8988T (cell line): ENCODE measurements at regions not wholly inside any gene's neighbourhood (a gene's known extent, or its start where the extent isn't known, plus 50 kb on each side); places are given as distances from the start of the nearest gene placed in this dataset.

ENCODE experiments used
- DNase-seq: peaks from one replicate; pipeline ENCODE4 v3.0.0; 2011

- DNase-seq = no peak
These were observed 104.0 kb upstream of the PLEKHA5 start for GRCh38 chr12:19025582-19025981.

- DNase-seq = no peak
These were observed 103.5 kb upstream of the PLEKHA5 start for GRCh38 chr12:19026034-19026433.

GRCh38 chr12:19026614-19027488 lies 102.7 kb upstream of the PLEKHA5 start:
- DNase-seq = no peak

- DNase-seq = no peak
These were observed 99.4 kb upstream of the PLEKHA5 start for GRCh38 chr12:19030180-19030579.

- DNase-seq = no peak
These were observed 98.9 kb upstream of the PLEKHA5 start for GRCh38 chr12:19030603-19031002.

- peak; percentile 34 for DNase-seq
These were observed 98.5 kb upstream of the PLEKHA5 start for GRCh38 chr12:19031032-19031431.

GRCh38 chr12:19032826-19033225 lies 96.7 kb upstream of the PLEKHA5 start:
- DNase-seq = no peak

- no peak for DNase-seq
These were observed 96.3 kb upstream of the PLEKHA5 start for GRCh38 chr12:19033244-19033643.

GRCh38 chr12:19034937-19035336 lies 94.6 kb upstream of the PLEKHA5 start:
- no peak for DNase-seq

GRCh38 chr12:19035536-19035935 lies 94.0 kb upstream of the PLEKHA5 start:
- no peak for DNase-seq

GRCh38 chr12:19036673-19037357 lies 92.7 kb upstream of the PLEKHA5 start:
- no peak for DNase-seq

- no peak for DNase-seq
These were observed 91.3 kb upstream of the PLEKHA5 start for GRCh38 chr12:19038209-19038608.

- no peak for DNase-seq
These were observed 90.0 kb upstream of the PLEKHA5 start for GRCh38 chr12:19039515-19039914.

- no peak for DNase-seq
These were observed 87.3 kb upstream of the PLEKHA5 start for GRCh38 chr12:19042221-19042620.

- no peak for DNase-seq
These were observed 85.1 kb upstream of the PLEKHA5 start for GRCh38 chr12:19044430-19044829.

GRCh38 chr12:19044891-19045290 lies 84.6 kb upstream of the PLEKHA5 start:
- no peak for DNase-seq

- DNase-seq = no peak
These were observed 84.1 kb upstream of the PLEKHA5 start for GRCh38 chr12:19045426-19045825.

- DNase-seq = no peak
These were observed 80.6 kb upstream of the PLEKHA5 start for GRCh38 chr12:19048943-19049342.

GRCh38 chr12:19052689-19053088 lies 76.8 kb upstream of the PLEKHA5 start:
- DNase-seq = no peak

- no peak for DNase-seq
These were observed 76.3 kb upstream of the PLEKHA5 start for GRCh38 chr12:19053218-19053617.

- DNase-seq = no peak
These were observed 75.5 kb upstream of the PLEKHA5 start for GRCh38 chr12:19054035-19054434.

GRCh38 chr12:19055589-19055988 lies 73.9 kb upstream of the PLEKHA5 start:
- no peak for DNase-seq

- no peak for DNase-seq
These were observed 71.1 kb upstream of the PLEKHA5 start for GRCh38 chr12:19058235-19059021.

- no peak for DNase-seq
These were observed 64.8 kb upstream of the PLEKHA5 start for GRCh38 chr12:19064713-19065112.
